IMR-90 (cell line): ENCODE measurements at regions not wholly inside any gene's neighbourhood (a gene's known extent, or its start where the extent isn't known, plus 50 kb on each side); places are given as distances from the start of the nearest gene placed in this dataset.

Source experiments
- ATAC-seq: fragments of 200-7000 bp; cut with Tn5 transposase; 2 replicates; pipeline ENCODE4 v1.9.1; 2020; ENCODE audit warnings: low read depth, mild to moderate bottlenecking, moderate library complexity
- BruUV-seq: library from RNA; stranded (reverse); fragments of 400-500 nt; replicated peaks from 2 replicates; lab custom pipeline; 2021; lab: Mats Ljungman, UMichigan
- CTCF ChIA-PET: fragments of 300-600 bp; formaldehyde crosslinking; extraction: SDS; loops from one replicate; lab custom pipeline; 2021; ENCODE audit warnings: antibody characterized with exemption; lab: Yijun Ruan, JAX
- POLR2A ChIA-PET: fragments of 300-600 bp; sonication (Branson Sonifier 250); formaldehyde crosslinking; loops from one replicate; lab custom pipeline; 2022; ENCODE audit warnings: antibody characterized with exemption; ENCODE audit not compliant: unreplicated experiment; lab: Charles Lee
- DNase-seq: peaks from one replicate; pipeline ENCODE4 v3.0.0; 2013
- H2AFZ ChIP-seq: replicated peaks from 2 replicates; pipeline ENCODE3; 2013; ENCODE audit warnings: low read length, mild to moderate bottlenecking; ENCODE audit not compliant: poor library complexity
- H2AK5ac ChIP-seq: 2 replicates; pipeline ENCODE4 v1.6.1; 2013; ENCODE audit warnings: low read depth, low read length, inconsistent platforms
- H2AK9ac ChIP-seq: replicated peaks from 2 replicates; pipeline ENCODE3; 2013; ENCODE audit warnings: mild to moderate bottlenecking, low read depth, low read length, moderate library complexity; ENCODE audit not compliant: poor library complexity
- H2BK120ac ChIP-seq: 2 replicates; pipeline ENCODE4 v1.6.1; 2013; ENCODE audit warnings: low read depth, low read length, inconsistent platforms
- H2BK15ac ChIP-seq: 3 replicates; pipeline ENCODE4 v1.6.1; 2013; ENCODE audit warnings: low read depth, low read length, inconsistent platforms
- H2BK20ac ChIP-seq: 2 replicates; pipeline ENCODE4 v1.6.1; 2013; ENCODE audit warnings: low read depth, mild to moderate bottlenecking, inconsistent platforms, low read length, moderate library complexity
- H2BK5ac ChIP-seq: 2 replicates; pipeline ENCODE4 v1.6.1; 2013; ENCODE audit warnings: mild to moderate bottlenecking, low read depth, low read length, inconsistent platforms; ENCODE audit not compliant: poor library complexity, severe bottlenecking
- H3K14ac ChIP-seq: replicated peaks from 2 replicates; pipeline ENCODE4 v1.6.1; 2013; ENCODE audit warnings: low read depth, low read length, inconsistent platforms
- H3K18ac ChIP-seq: 2 replicates; pipeline ENCODE4 v1.6.1; 2013; ENCODE audit warnings: low read depth, low read length, control low read depth
- H3K23ac ChIP-seq: 2 replicates; pipeline ENCODE4 v1.6.1; 2013; ENCODE audit warnings: low read depth, low read length, inconsistent platforms
- H3K27ac ChIP-seq: 2 replicates; pipeline ENCODE4 v1.5.1; 2013; ENCODE audit warnings: mild to moderate bottlenecking, control low read depth, low read length; ENCODE audit not compliant: insufficient read depth
- H3K27me3 ChIP-seq: 2 replicates; pipeline ENCODE4 v1.6.1; 2013; ENCODE audit warnings: low read length; ENCODE audit not compliant: control insufficient read depth, insufficient read depth
- H3K36me3 ChIP-seq: 2 replicates; pipeline ENCODE4 v1.6.1; 2013; ENCODE audit warnings: low read length, mixed read lengths; ENCODE audit not compliant: control insufficient read depth, insufficient read depth
- H3K4ac ChIP-seq: 2 replicates; pipeline ENCODE4 v1.6.1; 2013; ENCODE audit warnings: low read depth, low read length, inconsistent platforms
- H3K4me1 ChIP-seq: 2 replicates; pipeline ENCODE4 v1.6.1; 2013; ENCODE audit warnings: low read length, mixed read lengths; ENCODE audit not compliant: control insufficient read depth, insufficient read depth
- H3K4me2 ChIP-seq: 2 replicates; pipeline ENCODE4 v1.6.1; 2013; ENCODE audit warnings: low read depth, mild to moderate bottlenecking, control low read depth, low read length, moderate library complexity
- H3K4me3 ChIP-seq: 2 replicates; pipeline ENCODE4 v1.5.1; 2013; ENCODE audit warnings: low read depth, mild to moderate bottlenecking, control low read depth, low read length, moderate library complexity; ENCODE audit not compliant: insufficient read depth
- H3K56ac ChIP-seq: 2 replicates; pipeline ENCODE4 v1.6.1; 2013; ENCODE audit warnings: low read length, inconsistent platforms; ENCODE audit not compliant: insufficient read depth; ENCODE audit errors: extremely low read depth
- H3K79me1 ChIP-seq, 2 experiments: 2 replicates each; pipeline ENCODE4 v1.6.1; 2013; ENCODE audit warnings: low read length in 2 of 2, inconsistent platforms in 1 of 2, low read depth in 1 of 2
- H3K9ac ChIP-seq: 2 replicates; pipeline ENCODE4 v1.6.1; 2013; ENCODE audit warnings: low read depth, low read length, control low read depth
- H3K9me1 ChIP-seq: 2 replicates; pipeline ENCODE4 v1.6.1; 2013; ENCODE audit warnings: low read length, inconsistent platforms; ENCODE audit not compliant: insufficient read depth
- H3K9me3 ChIP-seq: 2 replicates; pipeline ENCODE4 v1.6.1; 2013; ENCODE audit warnings: low read length; ENCODE audit not compliant: control insufficient read depth, insufficient read depth
- H4K20me1 ChIP-seq: 2 replicates; pipeline ENCODE4 v1.6.1; 2013; ENCODE audit warnings: low read length, inconsistent platforms; ENCODE audit not compliant: insufficient read depth
- H4K5ac ChIP-seq: 2 replicates; pipeline ENCODE4 v1.6.1; 2013; ENCODE audit warnings: mild to moderate bottlenecking, low read depth, low read length, control low read depth
- H4K8ac ChIP-seq, 2 experiments: 2 replicates each; pipeline ENCODE4 v1.6.1; 2013; ENCODE audit warnings: low read depth in 2 of 2, low read length in 2 of 2, control low read depth in 1 of 2, inconsistent platforms in 1 of 2
- H4K91ac ChIP-seq: 2 replicates; pipeline ENCODE4 v1.6.1; 2013; ENCODE audit warnings: low read depth, low read length, inconsistent platforms; ENCODE audit not compliant: insufficient read depth
- BHLHE40 ChIP-seq: fragments of 150-350 bp; IDR thresholded peaks from 2 replicates; pipeline ENCODE4 v1.6.1; 2016; ENCODE audit warnings: mild to moderate bottlenecking, low read depth, low read length
- CEBPB ChIP-seq: IDR thresholded peaks from 2 replicates; pipeline ENCODE4 v1.6.1; 2012; ENCODE audit warnings: low read depth, low read length, improper control_type of control experiment
- CHD1 ChIP-seq: IDR thresholded peaks from 2 replicates; pipeline ENCODE4 v1.6.1; 2012; ENCODE audit warnings: low read depth, low read length, improper control_type of control experiment
- FOS ChIP-seq: fragments of 150-350 bp; IDR thresholded peaks from 2 replicates; pipeline ENCODE4 v1.6.1; 2016; ENCODE audit warnings: low read depth, low read length
- MAFK ChIP-seq: IDR thresholded peaks from 2 replicates; pipeline ENCODE4 v1.6.1; 2012; ENCODE audit warnings: low read depth, low read length, improper control_type of control experiment
- MAZ ChIP-seq: IDR thresholded peaks from 2 replicates; pipeline ENCODE4 v1.6.1; 2012; ENCODE audit warnings: low read depth, mild to moderate bottlenecking, low read length, improper control_type of control experiment, moderate library complexity, borderline replicate concordance
- MXI1 ChIP-seq: IDR thresholded peaks from 2 replicates; pipeline ENCODE4 v1.6.1; 2012; ENCODE audit warnings: low read depth, mild to moderate bottlenecking, low read length, moderate library complexity, borderline replicate concordance
- NFE2L2 ChIP-seq: fragments of 150-350 bp; IDR thresholded peaks from 2 replicates; pipeline ENCODE4 v1.6.1; 2016; ENCODE audit warnings: low read depth, mild to moderate bottlenecking, low read length
- POLR2A ChIP-seq: IDR thresholded peaks from 2 replicates; pipeline ENCODE4 v1.6.1; 2012; ENCODE audit warnings: mild to moderate bottlenecking, low read depth, low read length
- RAD21 ChIP-seq: IDR thresholded peaks from 2 replicates; pipeline ENCODE4 v1.6.1; 2012; ENCODE audit warnings: low read length, improper control_type of control experiment
- RCOR1 ChIP-seq: IDR thresholded peaks from 2 replicates; pipeline ENCODE4 v1.6.1; 2012; ENCODE audit warnings: mild to moderate bottlenecking, low read length, improper control_type of control experiment; ENCODE audit not compliant: insufficient replicate concordance
- RFX5 ChIP-seq: IDR thresholded peaks from 2 replicates; pipeline ENCODE4 v1.8.0; 2012; ENCODE audit warnings: low read depth, mild to moderate bottlenecking, low read length, moderate library complexity
- SMC3 ChIP-seq: fragments of 150-350 bp; IDR thresholded peaks from 2 replicates; pipeline ENCODE4 v1.6.1; 2016; ENCODE audit warnings: low read depth, mild to moderate bottlenecking, antibody characterized with exemption, low read length, moderate library complexity
- dilution Hi-C: fragments of 300-500 bp; cut with HindIII; formaldehyde crosslinking; loops from one replicate; pipeline ENCODE4 v1.14.3; 2018; ENCODE audit warnings: low sequenced_read_pairs; ENCODE audit not compliant: unreplicated experiment
- in situ Hi-C: fragments of 300-500 bp; cut with MboI; formaldehyde crosslinking; loops from 3 replicates; pipeline ENCODE4 v1.14.3; 2019; ENCODE audit warnings: low sequenced_read_pairs, inconsistent platforms, mixed read lengths
- intact Hi-C: fragments of 100-400 bp; cut with micrococcal nuclease; formaldehyde crosslinking; loops from 2 replicates; pipeline ENCODE4 v1.10.0; 2022
- TF ChIP-seq, protein P1 (sequence below): conservative IDR thresholded peaks from 2 replicates; pipeline ENCODE4 v1.5.1; 2012; ENCODE audit warnings: mild to moderate bottlenecking, low read depth, low read length, improper control_type of control experiment
- TF ChIP-seq, protein P2 (sequence below): fragments of 150-350 bp; IDR thresholded peaks from 2 replicates; pipeline ENCODE4 v1.6.1; 2016; ENCODE audit warnings: low read depth, mild to moderate bottlenecking, low read length, moderate library complexity, borderline replicate concordance
- TF ChIP-seq, protein P3 (sequence below): fragments of 150-350 bp; IDR thresholded peaks from 2 replicates; pipeline ENCODE4 v1.6.1; 2017; ENCODE audit warnings: mild to moderate bottlenecking, antibody characterized with exemption, low read length, low read depth

DNA sequence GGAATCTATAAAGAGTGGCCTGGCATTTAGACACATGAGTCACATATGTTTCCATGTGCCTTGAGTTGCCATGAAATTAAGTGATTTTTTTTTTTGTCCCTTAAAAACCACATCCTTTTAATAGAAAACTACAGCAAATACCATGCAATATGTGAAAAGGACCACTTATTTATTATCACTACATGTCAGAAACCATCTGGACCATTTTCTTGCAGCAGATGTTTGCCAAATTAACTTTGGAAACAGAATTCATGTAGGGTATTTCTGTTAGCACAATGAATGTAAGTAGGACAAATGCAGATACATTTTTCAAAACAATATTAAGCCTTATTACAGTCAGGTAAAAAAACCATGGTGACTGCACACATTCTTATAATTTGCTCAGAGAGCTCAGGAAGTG lies 230.6 kb downstream of the REEP3 start:
- ChIA-PET CTCF (interaction anchor here (1.2 kb wide), 1 partner anchor 32 kb away, joined by 3 read pairs; no protein-coding TSS in a partner anchor), POLR2A (no interaction called here)
- no peaks in the 10 kb centered on the region for H3K79me1 ChIP-seq
- H3K9me1 ChIP-seq: no peaks in the 10 kb centered on the region
- no peak overlapping the region for H3K27ac ChIP-seq
- no peak overlapping the region for H2BK120ac ChIP-seq
- TF ChIP-seq CEBPB (no peak), RAD21 (no peak), FOS (no peak), MAFK (no peak), RFX5 (no peak), CHD1 (no peak), POLR2A (no peak), MXI1 (no peak), BHLHE40 (no peak), SMC3 (no peak), MAZ (no peak), RCOR1 (no peak), NFE2L2 (no peak)
- TF ChIP-seq, protein P1, sequence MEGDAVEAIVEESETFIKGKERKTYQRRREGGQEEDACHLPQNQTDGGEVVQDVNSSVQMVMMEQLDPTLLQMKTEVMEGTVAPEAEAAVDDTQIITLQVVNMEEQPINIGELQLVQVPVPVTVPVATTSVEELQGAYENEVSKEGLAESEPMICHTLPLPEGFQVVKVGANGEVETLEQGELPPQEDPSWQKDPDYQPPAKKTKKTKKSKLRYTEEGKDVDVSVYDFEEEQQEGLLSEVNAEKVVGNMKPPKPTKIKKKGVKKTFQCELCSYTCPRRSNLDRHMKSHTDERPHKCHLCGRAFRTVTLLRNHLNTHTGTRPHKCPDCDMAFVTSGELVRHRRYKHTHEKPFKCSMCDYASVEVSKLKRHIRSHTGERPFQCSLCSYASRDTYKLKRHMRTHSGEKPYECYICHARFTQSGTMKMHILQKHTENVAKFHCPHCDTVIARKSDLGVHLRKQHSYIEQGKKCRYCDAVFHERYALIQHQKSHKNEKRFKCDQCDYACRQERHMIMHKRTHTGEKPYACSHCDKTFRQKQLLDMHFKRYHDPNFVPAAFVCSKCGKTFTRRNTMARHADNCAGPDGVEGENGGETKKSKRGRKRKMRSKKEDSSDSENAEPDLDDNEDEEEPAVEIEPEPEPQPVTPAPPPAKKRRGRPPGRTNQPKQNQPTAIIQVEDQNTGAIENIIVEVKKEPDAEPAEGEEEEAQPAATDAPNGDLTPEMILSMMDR: no peak
- TF ChIP-seq, protein P2, sequence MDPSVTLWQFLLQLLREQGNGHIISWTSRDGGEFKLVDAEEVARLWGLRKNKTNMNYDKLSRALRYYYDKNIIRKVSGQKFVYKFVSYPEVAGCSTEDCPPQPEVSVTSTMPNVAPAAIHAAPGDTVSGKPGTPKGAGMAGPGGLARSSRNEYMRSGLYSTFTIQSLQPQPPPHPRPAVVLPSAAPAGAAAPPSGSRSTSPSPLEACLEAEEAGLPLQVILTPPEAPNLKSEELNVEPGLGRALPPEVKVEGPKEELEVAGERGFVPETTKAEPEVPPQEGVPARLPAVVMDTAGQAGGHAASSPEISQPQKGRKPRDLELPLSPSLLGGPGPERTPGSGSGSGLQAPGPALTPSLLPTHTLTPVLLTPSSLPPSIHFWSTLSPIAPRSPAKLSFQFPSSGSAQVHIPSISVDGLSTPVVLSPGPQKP: no peak
- TF ChIP-seq, protein P3, sequence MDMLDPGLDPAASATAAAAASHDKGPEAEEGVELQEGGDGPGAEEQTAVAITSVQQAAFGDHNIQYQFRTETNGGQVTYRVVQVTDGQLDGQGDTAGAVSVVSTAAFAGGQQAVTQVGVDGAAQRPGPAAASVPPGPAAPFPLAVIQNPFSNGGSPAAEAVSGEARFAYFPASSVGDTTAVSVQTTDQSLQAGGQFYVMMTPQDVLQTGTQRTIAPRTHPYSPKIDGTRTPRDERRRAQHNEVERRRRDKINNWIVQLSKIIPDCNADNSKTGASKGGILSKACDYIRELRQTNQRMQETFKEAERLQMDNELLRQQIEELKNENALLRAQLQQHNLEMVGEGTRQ: no peak
- no peak overlapping the region for H2AK9ac ChIP-seq
- H3K4me1 ChIP-seq: no peaks in the 10 kb centered on the region
- no peaks in the 10 kb centered on the region for H3K36me3 ChIP-seq
- no peaks in the 10 kb centered on the region for H3K9me3 ChIP-seq
- H3K4me2 ChIP-seq: no peak overlapping the region
- H3K18ac ChIP-seq: no peak overlapping the region
- no TSS peak for BruUV-seq
- intact Hi-C loops: no loop called here
- H3K14ac ChIP-seq: no peak overlapping the region
- H4K91ac ChIP-seq: no peak overlapping the region
- no peak overlapping the region for H4K5ac ChIP-seq
- no peak overlapping the region for H4K8ac ChIP-seq
- H2BK15ac ChIP-seq: no peak overlapping the region
- no peak overlapping the region for H3K4ac ChIP-seq
- no peak overlapping the region for H3K23ac ChIP-seq
- no peak overlapping the region for H3K9ac ChIP-seq
- no peak overlapping the region for H3K56ac ChIP-seq
- no peak overlapping the region for H3K4me3 ChIP-seq
- DNase-seq (no peak), ATAC-seq (no peak)
- no peak overlapping the region for H2AFZ ChIP-seq
- peaks cover 1% of the 10 kb centered on the region; the same call in 1 of the 2 replicates for H3K27me3 ChIP-seq
- no peaks in the 10 kb centered on the region for H4K20me1 ChIP-seq
- in situ Hi-C loops: no loop called here
- dilution Hi-C loops: no loop called here
- no peak overlapping the region for H2BK5ac ChIP-seq
- H2AK5ac ChIP-seq: no peak overlapping the region
- no peak overlapping the region for H2BK20ac ChIP-seq
